K562 (cell line): ENCODE measurements at regions not wholly inside any gene's neighbourhood (a gene's known extent, or its start where the extent isn't known, plus 50 kb on each side); places are given as distances from the start of the nearest gene placed in this dataset.

Source experiments
- ATAC-seq: fragments of 200-7000 bp; cut with Tn5 transposase; 3 replicates; pipeline ENCODE4 v1.9.1; 2020; ENCODE audit warnings: moderate library complexity
- BruUV-seq: library from RNA; stranded (reverse); fragments of 400-500 nt; replicated peaks from 2 replicates; lab custom pipeline; 2021; lab: Mats Ljungman, UMichigan
- CTCF ChIA-PET: fragments of 300-600 bp; formaldehyde crosslinking; extraction: SDS; loops from one replicate; lab custom pipeline; 2021; ENCODE audit warnings: low intra/inter-chr PET ratio; lab: Yijun Ruan, JAX
- POLR2A ChIA-PET: fragments of 300-600, 350-650 bp; sonication (Branson Sonifier 250); formaldehyde crosslinking; extraction: SDS; loops from one replicate; lab custom pipeline; 2021; ENCODE audit warnings: antibody characterized with exemption, inconsistent platforms; lab: Yijun Ruan, JAX
- DNase-seq, 4 experiments: peaks; one replicate each; pipeline versions ENCODE4 v3.0.0 to v3.0.0-alpha.2; 2011 to 2018; ENCODE audit warnings: low spot score in 3 of 4, mixed read lengths in 3 of 4; ENCODE audit errors: extremely low read depth in 1 of 4
- FAIRE-seq: peaks from 2 replicates; lab custom pipeline; 2011; peaks lifted over from hg19 to GRCh38; lab: Jason Lieb, UNC
- H2AFZ ChIP-seq: 2 replicates; pipeline ENCODE4 v1.6.0; 2011; ENCODE audit warnings: low read depth, low read length, control low read depth, inconsistent platforms
- H3K27ac ChIP-seq: fragments of 200-600 bp; 3 replicates; pipeline ENCODE4 v1.8.0; 2011; ENCODE audit warnings: low read depth, mild to moderate bottlenecking, control low read depth, inconsistent platforms, low read length, moderate library complexity, mixed read lengths; ENCODE audit errors: extremely low read depth
- H3K27me3 ChIP-seq, 2 experiments: fragments of 300-600 bp in 1 of 2; 2 replicates in 1 of 2; 3 replicates in 1 of 2; pipeline versions ENCODE4 v1.6.0 to v1.8.0; 2011; ENCODE audit warnings: inconsistent platforms in 2 of 2, low read length in 2 of 2, mild to moderate bottlenecking in 1 of 2, mixed read lengths in 1 of 2, moderate library complexity in 1 of 2; ENCODE audit not compliant: control insufficient read depth in 2 of 2, insufficient read depth in 2 of 2
- H3K36me3 ChIP-seq: fragments of 300-600 bp; 3 replicates; pipeline ENCODE4 v1.8.0; 2011; ENCODE audit warnings: mild to moderate bottlenecking, low read length, inconsistent platforms; ENCODE audit not compliant: control insufficient read depth, insufficient read depth
- H3K4me1 ChIP-seq, 2 experiments: fragments of 200-600 bp in 1 of 2; replicated peaks in 1 of 2; 2 replicates in 1 of 2; 3 replicates in 1 of 2; pipeline versions ENCODE4 v1.5.1 to v1.8.0; 2011; ENCODE audit warnings: inconsistent platforms in 2 of 2, low read length in 2 of 2, mild to moderate bottlenecking in 1 of 2, mixed read lengths in 1 of 2, moderate library complexity in 1 of 2; ENCODE audit not compliant: control insufficient read depth in 2 of 2, insufficient read depth in 2 of 2
- H3K4me2 ChIP-seq: 2 replicates; pipeline ENCODE4 v1.6.1; 2011; ENCODE audit warnings: low read length, control low read depth, inconsistent platforms, mixed read lengths; ENCODE audit not compliant: insufficient read depth
- H3K4me3 ChIP-seq: fragments of 200-600 bp; sonication (generic), shearing (Covaris generic); 2 replicates; pipeline ENCODE4 v1.5.1; 2016; ENCODE audit warnings: control low read depth, inconsistent platforms
- H3K79me2 ChIP-seq: fragments of 200-600 bp; 3 replicates; pipeline ENCODE4 v1.8.0; 2011; ENCODE audit warnings: low read length, inconsistent platforms; ENCODE audit not compliant: control insufficient read depth, insufficient read depth
- H3K9ac ChIP-seq, 2 experiments: 2 replicates each; pipeline versions ENCODE4 v1.6.0 to v1.6.1; 2011; ENCODE audit warnings: low read depth in 2 of 2, low read length in 2 of 2, control low read depth in 1 of 2, inconsistent platforms in 1 of 2, mild to moderate bottlenecking in 1 of 2, mixed read lengths in 1 of 2; ENCODE audit not compliant: insufficient read depth in 1 of 2
- H3K9me1 ChIP-seq: one replicate; pipeline ENCODE4 v1.6.0; 2011; ENCODE audit warnings: inconsistent platforms, mild to moderate bottlenecking, low read length, moderate library complexity; ENCODE audit not compliant: control insufficient read depth, insufficient read depth
- H3K9me3 ChIP-seq: replicated peaks from 2 replicates; pipeline ENCODE4 v1.5.1; 2011; ENCODE audit warnings: low read depth, low read length, inconsistent platforms; ENCODE audit not compliant: control insufficient read depth, insufficient read depth
- H4K20me1 ChIP-seq: replicated peaks from 2 replicates; pipeline ENCODE4 v1.6.1; 2011; ENCODE audit warnings: low read length, inconsistent platforms, mixed read lengths; ENCODE audit not compliant: control insufficient read depth, insufficient read depth
- CEBPZ ChIP-seq: fragments of 150-350 bp; IDR thresholded peaks from 2 replicates; pipeline ENCODE4 v1.6.1; 2014; ENCODE audit warnings: low read depth, mild to moderate bottlenecking, low read length, borderline replicate concordance
- COPS2 ChIP-seq: fragments of 450-650 bp; conservative IDR thresholded peaks from 2 replicates; pipeline ENCODE4 v1.6.1; 2016; ENCODE audit warnings: mild to moderate bottlenecking, moderate library complexity
- FIP1L1 ChIP-seq: fragments of 200-400 bp; formaldehyde crosslinking; IDR thresholded peaks from 2 replicates; pipeline ENCODE4 v1.6.1; 2018; ENCODE audit warnings: mild to moderate bottlenecking, low read depth, low read length; ENCODE audit not compliant: poor library complexity, severe bottlenecking
- FOXJ3 ChIP-seq: sonication (generic); formaldehyde crosslinking; IDR thresholded peaks from 2 replicates; pipeline ENCODE4 v1.4.0; 2020; ENCODE audit warnings: mild to moderate bottlenecking, missing genetic modification reagents
- JUND ChIP-seq, 2 experiments: IDR thresholded peaks; 2 replicates in 1 of 2; 3 replicates in 1 of 2; pipeline ENCODE4 v1.6.1; 2011; ENCODE audit warnings: borderline replicate concordance in 2 of 2, low read depth in 2 of 2, low read length in 2 of 2, improper control_type of control experiment in 1 of 2, missing biosample characterization in 1 of 2, missing genetic modification characterization in 1 of 2, missing genetic modification reagents in 1 of 2
- MCM5 ChIP-seq: fragments of 450-650 bp; IDR thresholded peaks from 2 replicates; pipeline ENCODE4 v1.6.1; 2016; ENCODE audit warnings: low read depth
- NBN ChIP-seq: fragments of 450-650 bp; IDR thresholded peaks from 2 replicates; pipeline ENCODE4 v1.6.1; 2016; ENCODE audit warnings: low read depth, mild to moderate bottlenecking
- NCOA6 ChIP-seq: fragments of 450-650 bp; IDR thresholded peaks from 2 replicates; pipeline ENCODE4 v1.6.1; 2017; ENCODE audit warnings: mild to moderate bottlenecking
- NFE2 ChIP-seq: IDR thresholded peaks from 2 replicates; pipeline ENCODE4 v1.6.1; 2014; ENCODE audit warnings: antibody characterized with exemption, low read depth
- NFIC ChIP-seq: fragments of 450-650 bp; IDR thresholded peaks from 2 replicates; pipeline ENCODE4 v1.6.1; 2017; ENCODE audit warnings: mild to moderate bottlenecking, inconsistent platforms
- RFX1 ChIP-seq: fragments of 450-650 bp; IDR thresholded peaks from 2 replicates; pipeline ENCODE4 v1.6.1; 2016; ENCODE audit warnings: mild to moderate bottlenecking, moderate library complexity
- SETDB1 ChIP-seq: IDR thresholded peaks from one replicate; pipeline ENCODE4 v1.6.1; 2012; ENCODE audit warnings: low read length, control low read depth, inconsistent platforms
- TRIM25 ChIP-seq: fragments of 450-650 bp; IDR thresholded peaks from 2 replicates; pipeline ENCODE4 v1.7.0; 2016; ENCODE audit warnings: borderline replicate concordance
- YY1 ChIP-seq, 3 experiments: IDR thresholded peaks; 2 replicates each; pipeline ENCODE4 v1.6.1; 2011; ENCODE audit warnings: low read length in 2 of 3, mild to moderate bottlenecking in 2 of 3, moderate library complexity in 2 of 3, borderline replicate concordance in 1 of 3, control low read depth in 1 of 3, low read depth in 1 of 3; ENCODE audit not compliant: insufficient read depth in 3 of 3, insufficient replicate concordance in 2 of 3, control insufficient read depth in 1 of 3, insufficient read length in 1 of 3; ENCODE audit errors: extremely low read depth in 1 of 3
- ZBTB1 ChIP-seq: sonication (generic); formaldehyde crosslinking; IDR thresholded peaks from 2 replicates; pipeline ENCODE4 v1.8.1; 2023; ENCODE audit warnings: missing genetic modification reagents, low read depth, mild to moderate bottlenecking, borderline replicate concordance
- ZC3H4 ChIP-seq: sonication (generic); formaldehyde crosslinking; IDR thresholded peaks from 2 replicates; pipeline ENCODE4 v1.9.0; 2021; ENCODE audit warnings: missing genetic modification reagents, borderline replicate concordance
- ZFP1 ChIP-seq: fragments of 450-650 bp; formaldehyde crosslinking; IDR thresholded peaks from 2 replicates; pipeline ENCODE4 v1.4.0; 2020; ENCODE audit warnings: mild to moderate bottlenecking, mixed read lengths
- ZNF197 ChIP-seq: fragments of 200-800 bp; sonication (Bioruptor generic); IDR thresholded peaks from 2 replicates; pipeline ENCODE4 v1.6.1; 2016; ENCODE audit warnings: low read depth, missing genetic modification characterization, missing compliant biosample characterization
- ZNF695 ChIP-seq: fragments of 450-650 bp; formaldehyde crosslinking; IDR thresholded peaks from 2 replicates; pipeline ENCODE4 v1.4.0; 2020; ENCODE audit warnings: mild to moderate bottlenecking, moderate library complexity
- WGBS: fragments of 100-300 bp; shearing (Covaris generic); methylation state at CpG from one replicate; pipeline ENCODE4 v1.1.6; 2016; ENCODE audit warnings: low coverage, mixed read lengths; ENCODE audit not compliant: insufficient coverage; ENCODE audit errors: missing lambda C conversion rate; 5-methylcytosine and 5-hydroxymethylcytosine counted together
- in situ Hi-C: fragments of 300-500 bp; cut with MboI; formaldehyde crosslinking; loops from 4 replicates; pipeline ENCODE4 v1.15.0; 2018; ENCODE audit warnings: inconsistent platforms, mixed read lengths
- intact Hi-C: fragments of 100-400 bp; cut with micrococcal nuclease; formaldehyde crosslinking; loops from 2 replicates; pipeline ENCODE4 v1.14.2; 2022

GRCh38 chr6:126600258-126600916 lies 260.5 kb downstream of the CENPW start:
- no peaks in the 10 kb centered on the region; the same call in 1 of the 2 replicates for H3K9me3 ChIP-seq
- DNase-seq (no peak), FAIRE-seq (no peak), ATAC-seq (no peak)
- ChIA-PET CTCF (no interaction called here), POLR2A (no interaction called here)
- in situ Hi-C loops (no loop called here), intact Hi-C loops (no loop called here)
- no peak overlapping the region for H3K9ac ChIP-seq
- WGBS: 0% methylated on average over 1 of the region's 1 CpG
- no peaks in the 10 kb centered on the region for H4K20me1 ChIP-seq
- H3K4me3 ChIP-seq: no peak overlapping the region
- no peak for TF ChIP-seq SETDB1
- TF ChIP-seq ZNF197 (CRISPR knock-in tag): no peak
- TF ChIP-seq NFE2: no peak
- TF ChIP-seq NBN: no peak
- no peak for TF ChIP-seq COPS2
- TF ChIP-seq FIP1L1: no peak
- TF ChIP-seq RFX1: no peak
- no peak for TF ChIP-seq TRIM25
- no peak for TF ChIP-seq JUND (IDR thresholded peaks at IDR 0.05; ENCODE audit: borderline replicate concordance, low read depth, low read length)
- no peak for TF ChIP-seq JUND (tag; IDR thresholded peaks at IDR 0.05; ENCODE audit: borderline replicate concordance, low read depth, low read length)
- TF ChIP-seq CEBPZ: no peak
- no peak for TF ChIP-seq ZFP1 (CRISPR knock-in tag)
- no peak for TF ChIP-seq ZBTB1 (CRISPR knock-in tag)
- no peak for TF ChIP-seq ZC3H4 (CRISPR knock-in tag)
- TF ChIP-seq MCM5: no peak
- no peak for TF ChIP-seq NFIC
- no peak for TF ChIP-seq YY1 (IDR thresholded peaks at IDR 0.05; ENCODE audit: borderline replicate concordance in 1 of 3, control insufficient read depth in 1 of 3, extremely low read depth in 1 of 3, insufficient read depth in 3 of 3, insufficient read length in 1 of 3, insufficient replicate concordance in 2 of 3, low read depth in 1 of 3, low read length in 2 of 3)
- no peak for TF ChIP-seq FOXJ3
- no peak for TF ChIP-seq NCOA6
- no peak for TF ChIP-seq ZNF695 (CRISPR knock-in tag)
- no peak overlapping the region for H3K27ac ChIP-seq
- H2AFZ ChIP-seq: no peak overlapping the region
- H3K4me2 ChIP-seq: no peak overlapping the region
- H3K79me2 ChIP-seq: no peaks in the 10 kb centered on the region
- H3K27me3 ChIP-seq: no peaks in the 10 kb centered on the region
- no peaks in the 10 kb centered on the region for H3K36me3 ChIP-seq
- no peaks in the 10 kb centered on the region for H3K4me1 ChIP-seq
- H3K9me1 ChIP-seq: no peaks in the 10 kb centered on the region
- no TSS peak for BruUV-seq
